H9 (cell line): ENCODE measurements at regions not wholly inside any gene's neighbourhood (a gene's known extent, or its start where the extent isn't known, plus 50 kb on each side); places are given as distances from the start of the nearest gene placed in this dataset.

Experiments
- DNase-seq: peaks from one replicate; pipeline ENCODE4 v3.0.0-alpha.2; 2017
- H2AFZ ChIP-seq: one replicate; pipeline ENCODE4 v1.6.1; 2013; ENCODE audit warnings: mild to moderate bottlenecking, low read length, control low read depth, moderate library complexity
- H2AK5ac ChIP-seq: 2 replicates; pipeline ENCODE4 v1.6.1; 2013; ENCODE audit warnings: low read length, control low read depth, mixed read lengths; ENCODE audit not compliant: insufficient read length
- H2BK120ac ChIP-seq: one replicate; pipeline ENCODE4 v1.6.1; 2013; ENCODE audit warnings: low read depth, mild to moderate bottlenecking, low read length, control low read depth, inconsistent platforms; ENCODE audit not compliant: poor library complexity, severe bottlenecking
- H2BK12ac ChIP-seq: 2 replicates; pipeline ENCODE4 v1.6.1; 2013; ENCODE audit warnings: low read length, control low read depth, mixed read lengths, low read depth; ENCODE audit not compliant: insufficient read length
- H2BK15ac ChIP-seq: 2 replicates; pipeline ENCODE4 v1.6.1; 2013; ENCODE audit warnings: low read depth, low read length, control low read depth
- H2BK20ac ChIP-seq: one replicate; pipeline ENCODE4 v1.6.1; 2013; ENCODE audit warnings: low read depth, mild to moderate bottlenecking, low read length, control low read depth, inconsistent platforms; ENCODE audit not compliant: poor library complexity, severe bottlenecking
- H2BK5ac ChIP-seq: 2 replicates; pipeline ENCODE4 v1.6.1; 2013; ENCODE audit warnings: low read length, control low read depth, mixed read lengths; ENCODE audit not compliant: insufficient read length
- H3K14ac ChIP-seq: 2 replicates; pipeline ENCODE4 v1.6.1; 2013; ENCODE audit warnings: low read length, control low read depth; ENCODE audit not compliant: insufficient read depth
- H3K18ac ChIP-seq: 2 replicates; pipeline ENCODE4 v1.6.1; 2013; ENCODE audit warnings: low read depth, mild to moderate bottlenecking, mixed read lengths, low read length, control low read depth; ENCODE audit not compliant: insufficient read length
- H3K23ac ChIP-seq: 2 replicates; pipeline ENCODE4 v1.6.1; 2013; ENCODE audit warnings: low read length, control low read depth, mixed read lengths, low read depth; ENCODE audit not compliant: insufficient read length
- H3K23me2 ChIP-seq: 2 replicates; pipeline ENCODE4 v1.6.1; 2013; ENCODE audit warnings: low read depth, mild to moderate bottlenecking, mixed read lengths, low read length, control low read depth; ENCODE audit not compliant: insufficient read length, poor library complexity, severe bottlenecking
- H3K27ac ChIP-seq: 2 replicates; pipeline ENCODE4 v1.5.1; 2013; ENCODE audit warnings: low read length, control low read depth, mixed read lengths, low read depth; ENCODE audit not compliant: insufficient read length
- H3K27me3 ChIP-seq: 2 replicates; pipeline ENCODE4 v1.6.1; 2013; ENCODE audit warnings: low read length, control low read depth, inconsistent platforms; ENCODE audit not compliant: insufficient read depth
- H3K4ac ChIP-seq: 2 replicates; pipeline ENCODE4 v1.6.1; 2013; ENCODE audit warnings: low read depth, mild to moderate bottlenecking, control low read depth, inconsistent platforms, low read length, moderate library complexity
- H3K4me1 ChIP-seq: 2 replicates; pipeline ENCODE4 v1.6.1; 2013; ENCODE audit warnings: low read length, control low read depth, inconsistent platforms; ENCODE audit not compliant: insufficient read depth
- H3K4me2 ChIP-seq: 2 replicates; pipeline ENCODE4 v1.6.1; 2013; ENCODE audit warnings: low read length, control low read depth, mixed read lengths; ENCODE audit not compliant: insufficient read length, insufficient read depth
- H3K56ac ChIP-seq: 2 replicates; pipeline ENCODE4 v1.6.1; 2013; ENCODE audit warnings: low read depth, mild to moderate bottlenecking, mixed read lengths, low read length, control low read depth; ENCODE audit not compliant: insufficient read length
- H3K79me1 ChIP-seq: 2 replicates; pipeline ENCODE4 v1.6.1; 2013; ENCODE audit warnings: low read depth, mild to moderate bottlenecking, moderate library complexity, low read length, control low read depth, inconsistent platforms; ENCODE audit not compliant: insufficient read depth, poor library complexity, severe bottlenecking
- H3K79me2 ChIP-seq: 2 replicates; pipeline ENCODE4 v1.6.1; 2013; ENCODE audit warnings: low read length, control low read depth, inconsistent platforms; ENCODE audit not compliant: insufficient read depth
- H3K9ac ChIP-seq: 2 replicates; pipeline ENCODE4 v1.6.1; 2013; ENCODE audit warnings: low read length, control low read depth, mixed read lengths; ENCODE audit not compliant: insufficient read length; ENCODE audit errors: extremely low read depth
- H3K9me3 ChIP-seq: one replicate; pipeline ENCODE4 v1.6.1; 2013; ENCODE audit warnings: low read depth, low read length, inconsistent platforms; ENCODE audit not compliant: control insufficient read depth
- H3T11ph ChIP-seq: one replicate; pipeline ENCODE4 v1.6.1; 2013; ENCODE audit warnings: mild to moderate bottlenecking, low read length, control low read depth, inconsistent platforms
- H4K20me1 ChIP-seq: one replicate; pipeline ENCODE4 v1.6.1; 2013; ENCODE audit not compliant: control insufficient read depth, insufficient read length, insufficient read depth
- H4K5ac ChIP-seq: 2 replicates; pipeline ENCODE4 v1.6.1; 2013; ENCODE audit warnings: low read depth, mild to moderate bottlenecking, mixed read lengths, low read length, control low read depth; ENCODE audit not compliant: insufficient read length
- H4K8ac ChIP-seq: replicated peaks from 2 replicates; pipeline ENCODE4 v1.6.1; 2013; ENCODE audit warnings: low read length, control low read depth, mixed read lengths, low read depth; ENCODE audit not compliant: insufficient read length
- H4K91ac ChIP-seq: 2 replicates; pipeline ENCODE4 v1.6.1; 2013; ENCODE audit warnings: low read depth, mild to moderate bottlenecking, moderate library complexity, mixed read lengths, low read length, control low read depth; ENCODE audit not compliant: insufficient read length
- H3K27ac Mint-ChIP-seq, 3 experiments: 2 replicates in 2 of 3; 3 replicates in 1 of 3; pipeline ENCODE4 v1.8.0; 2020 to 2021; ENCODE audit warnings: mixed read lengths in 3 of 3, mild to moderate bottlenecking in 1 of 3, moderate library complexity in 1 of 3
- H3K27me3 Mint-ChIP-seq: 2 replicates; pipeline ENCODE4 v1.8.0; 2021; ENCODE audit warnings: low read depth, mild to moderate bottlenecking, moderate library complexity, mixed read lengths
- H3K36me3 Mint-ChIP-seq, 3 experiments: 2 replicates in 2 of 3; 3 replicates in 1 of 3; pipeline ENCODE4 v1.8.0; 2020 to 2021; ENCODE audit warnings: low read depth in 3 of 3, mixed read lengths in 3 of 3; ENCODE audit not compliant: insufficient read depth in 1 of 3
- H3K4me1 Mint-ChIP-seq, 2 experiments: 2 replicates each; pipeline ENCODE4 v1.8.0; 2020; ENCODE audit warnings: mixed read lengths in 2 of 2
- H3K4me3 Mint-ChIP-seq, 2 experiments: 2 replicates in 1 of 2; 3 replicates in 1 of 2; pipeline ENCODE4 v1.8.0; 2020 to 2021; ENCODE audit warnings: mild to moderate bottlenecking in 2 of 2, mixed read lengths in 2 of 2, moderate library complexity in 1 of 2
- H3K9me3 Mint-ChIP-seq, 2 experiments: 2 replicates in 1 of 2; 3 replicates in 1 of 2; pipeline ENCODE4 v1.8.0; 2020; ENCODE audit warnings: mild to moderate bottlenecking in 2 of 2, mixed read lengths in 2 of 2, moderate library complexity in 1 of 2
- TF ChIP-seq, protein P1 (sequence below): fragments of 200-600 bp; sonication (generic); conservative IDR thresholded peaks from 3 replicates; pipeline ENCODE4 v1.8.0; 2021; ENCODE audit warnings: antibody characterized with exemption, mild to moderate bottlenecking

DNA sequence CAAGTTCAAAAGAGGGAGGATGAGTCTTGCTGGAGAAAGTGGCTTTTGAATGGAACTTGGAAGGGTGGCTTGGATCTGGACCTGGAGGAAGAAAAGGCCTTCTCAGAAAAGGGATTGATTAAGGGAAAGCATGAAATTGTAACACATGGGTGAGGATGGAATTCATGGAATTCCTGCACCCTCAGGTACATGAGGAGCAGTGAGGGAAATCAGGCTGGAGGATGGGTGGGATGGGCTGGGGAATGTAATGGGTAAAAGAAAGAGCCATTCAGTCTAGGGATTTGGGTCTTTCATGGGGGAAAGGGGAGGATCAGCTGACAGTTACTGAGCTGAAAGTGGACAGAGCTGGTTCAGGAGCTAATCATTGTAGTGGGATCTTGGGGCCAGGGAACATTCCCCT lies 51.2 kb upstream of the HAAO start:
- H3K23ac ChIP-seq: no peak overlapping the region
- H3K9ac ChIP-seq: no peak overlapping the region
- Mint-ChIP-seq H3K36me3 (no peaks in the 10 kb centered on the region), H3K9me3 (no peaks in the 10 kb centered on the region), H3K27ac (no peak overlapping the region), H3K4me1 (peaks cover 6 to 11% of the 10 kb centered on the region in 2 experiments), H3K4me3 (no peak overlapping the region), H3K27me3 (no peaks in the 10 kb centered on the region; the same call in 1 of the 2 replicates)
- DNase-seq: no peak
- no peak overlapping the region for H4K8ac ChIP-seq
- H3K4me2 ChIP-seq: no peak overlapping the region
- no peaks in the 10 kb centered on the region for H3K79me1 ChIP-seq
- H3K9me3 ChIP-seq: no peaks in the 10 kb centered on the region
- H4K91ac ChIP-seq: no peak overlapping the region
- H2BK5ac ChIP-seq: no peak overlapping the region
- TF ChIP-seq, protein P1, sequence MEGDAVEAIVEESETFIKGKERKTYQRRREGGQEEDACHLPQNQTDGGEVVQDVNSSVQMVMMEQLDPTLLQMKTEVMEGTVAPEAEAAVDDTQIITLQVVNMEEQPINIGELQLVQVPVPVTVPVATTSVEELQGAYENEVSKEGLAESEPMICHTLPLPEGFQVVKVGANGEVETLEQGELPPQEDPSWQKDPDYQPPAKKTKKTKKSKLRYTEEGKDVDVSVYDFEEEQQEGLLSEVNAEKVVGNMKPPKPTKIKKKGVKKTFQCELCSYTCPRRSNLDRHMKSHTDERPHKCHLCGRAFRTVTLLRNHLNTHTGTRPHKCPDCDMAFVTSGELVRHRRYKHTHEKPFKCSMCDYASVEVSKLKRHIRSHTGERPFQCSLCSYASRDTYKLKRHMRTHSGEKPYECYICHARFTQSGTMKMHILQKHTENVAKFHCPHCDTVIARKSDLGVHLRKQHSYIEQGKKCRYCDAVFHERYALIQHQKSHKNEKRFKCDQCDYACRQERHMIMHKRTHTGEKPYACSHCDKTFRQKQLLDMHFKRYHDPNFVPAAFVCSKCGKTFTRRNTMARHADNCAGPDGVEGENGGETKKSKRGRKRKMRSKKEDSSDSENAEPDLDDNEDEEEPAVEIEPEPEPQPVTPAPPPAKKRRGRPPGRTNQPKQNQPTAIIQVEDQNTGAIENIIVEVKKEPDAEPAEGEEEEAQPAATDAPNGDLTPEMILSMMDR: no peak
- no peak overlapping the region for H4K5ac ChIP-seq
- H2BK15ac ChIP-seq: no peak overlapping the region
- H3K79me2 ChIP-seq: no peaks in the 10 kb centered on the region
- no peak overlapping the region for H3K4ac ChIP-seq
- H3K23me2 ChIP-seq: no peaks in the 10 kb centered on the region
- no peak overlapping the region for H3K14ac ChIP-seq
- H3K18ac ChIP-seq: no peak overlapping the region
- no peak overlapping the region for H2BK12ac ChIP-seq
- H2AK5ac ChIP-seq: no peak overlapping the region
- H3K27me3 ChIP-seq: no peaks in the 10 kb centered on the region
- H3K27ac ChIP-seq: no peak overlapping the region
- H2BK120ac ChIP-seq: no peak overlapping the region
- H4K20me1 ChIP-seq: no peaks in the 10 kb centered on the region
- no peak overlapping the region for H2AFZ ChIP-seq
- H2BK20ac ChIP-seq: no peak overlapping the region
- no peak overlapping the region for H3K56ac ChIP-seq
- H3K4me1 ChIP-seq: no peaks in the 10 kb centered on the region
- H3T11ph ChIP-seq: no peak overlapping the region
